OCI-LY7 (cell line): ENCODE measurements at regions not wholly inside any gene's neighbourhood (a gene's known extent, or its start where the extent isn't known, plus 50 kb on each side); places are given as distances from the start of the nearest gene placed in this dataset.

ENCODE experiments used
- BruUV-seq: library from RNA; stranded (reverse); fragments of 400-500 nt; replicated peaks from 2 replicates; lab custom pipeline; 2021; lab: Mats Ljungman, UMichigan
- CTCF ChIA-PET: fragments of 300-600 bp; sonication (Branson Sonifier 250); formaldehyde crosslinking; loops from one replicate; lab custom pipeline; 2022; ENCODE audit warnings: antibody characterized with exemption; ENCODE audit not compliant: unreplicated experiment; lab: Charles Lee
- POLR2A ChIA-PET: fragments of 300-600 bp; sonication (Branson Sonifier 250); formaldehyde crosslinking; loops from one replicate; lab custom pipeline; 2022; ENCODE audit warnings: antibody characterized with exemption; lab: Charles Lee
- DNase-seq: peaks from one replicate; pipeline ENCODE4 v3.0.0-alpha.2; 2015; ENCODE audit warnings: low spot score
- H2AFZ ChIP-seq: fragments of 200-600 bp; sonication (generic), shearing (Covaris generic); 2 replicates; pipeline ENCODE4 v1.6.1; 2014; ENCODE audit warnings: mild to moderate bottlenecking, antibody characterized with exemption, low read length, moderate library complexity
- H3K27ac ChIP-seq: fragments of 200-600 bp; sonication (generic); 2 replicates; pipeline ENCODE4 v1.5.1; 2014; ENCODE audit warnings: mixed run types, low read depth, mild to moderate bottlenecking, moderate library complexity, low read length, inconsistent platforms; ENCODE audit not compliant: poor library complexity, severe bottlenecking
- H3K36me3 ChIP-seq: fragments of 200-600 bp; sonication (generic); 2 replicates; pipeline ENCODE4 v1.6.1; 2014; ENCODE audit warnings: mild to moderate bottlenecking, antibody characterized with exemption, low read length, moderate library complexity, mixed read lengths; ENCODE audit not compliant: insufficient read depth
- H3K4me1 ChIP-seq: fragments of 200-600 bp; sonication (generic); 2 replicates; pipeline ENCODE4 v1.5.1; 2014; ENCODE audit warnings: mild to moderate bottlenecking, low read length; ENCODE audit not compliant: insufficient read depth, poor library complexity, severe bottlenecking
- H3K4me2 ChIP-seq: fragments of 200-600 bp; sonication (generic); 2 replicates; pipeline ENCODE4 v1.6.1; 2014; ENCODE audit warnings: mild to moderate bottlenecking, low read length
- H3K4me3 ChIP-seq: fragments of 200-600 bp; sonication (generic); 2 replicates; pipeline ENCODE4 v1.5.1; 2014; ENCODE audit warnings: mild to moderate bottlenecking, low read depth, low read length; ENCODE audit not compliant: poor library complexity, severe bottlenecking
- H3K79me2 ChIP-seq: fragments of 200-600 bp; sonication (generic); 2 replicates; pipeline ENCODE4 v1.6.1; 2016; ENCODE audit warnings: low read depth, mild to moderate bottlenecking, low read length, moderate library complexity, mixed read lengths; ENCODE audit not compliant: insufficient read depth
- H3K9me2 ChIP-seq: fragments of 200-600 bp; sonication (generic); 2 replicates; pipeline ENCODE4 v1.6.1; 2016; ENCODE audit warnings: mild to moderate bottlenecking, low read length, mixed read lengths; ENCODE audit not compliant: insufficient read depth
- H3K9me3 ChIP-seq: fragments of 200-600 bp; sonication (generic); 2 replicates; pipeline ENCODE4 v1.6.1; 2014; ENCODE audit warnings: mild to moderate bottlenecking, mixed run types, low read length, mixed read lengths
- H4K20me1 ChIP-seq: fragments of 200-600 bp; sonication (generic); 2 replicates; pipeline ENCODE4 v1.6.1; 2014; ENCODE audit warnings: mild to moderate bottlenecking, antibody characterized with exemption, low read length, moderate library complexity, mixed read lengths; ENCODE audit not compliant: insufficient read depth
- EZH2phosphoT487 ChIP-seq: fragments of 200-600 bp; sonication (generic); IDR thresholded peaks from 2 replicates; pipeline ENCODE4 v1.6.1; 2018; ENCODE audit warnings: low read depth, borderline replicate concordance, mild to moderate bottlenecking, mixed run types, antibody characterized with exemption, low read length, moderate library complexity, mixed read lengths
- intact Hi-C: fragments of 100-400 bp; cut with micrococcal nuclease; formaldehyde crosslinking; loops from one replicate; pipeline ENCODE4 v1.10.0; 2022; ENCODE audit not compliant: unreplicated experiment
- TF ChIP-seq, protein P1 (sequence below): fragments of 200-600 bp; sonication (generic); conservative IDR thresholded peaks from 2 replicates; pipeline ENCODE4 v1.5.1; 2014; ENCODE audit warnings: mild to moderate bottlenecking, antibody characterized with exemption, low read length, moderate library complexity, mixed read lengths

DNA sequence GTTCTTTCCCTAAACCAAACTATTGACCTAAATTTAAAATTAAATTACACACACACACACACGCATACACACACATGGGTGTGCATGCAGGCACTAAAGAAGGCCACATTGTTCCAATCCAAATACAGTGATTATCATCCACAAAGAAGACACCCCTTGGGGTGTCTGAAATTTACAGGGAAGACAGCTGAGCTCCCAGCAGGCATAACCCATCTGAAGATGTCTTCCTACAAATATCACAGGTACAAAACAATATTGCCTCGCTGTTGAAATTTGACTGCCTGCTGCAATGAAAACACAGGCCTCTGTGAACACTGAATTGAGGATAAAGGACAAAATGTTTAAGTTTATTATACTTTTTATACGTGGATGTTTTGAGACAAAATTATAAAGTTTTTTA lies 50.2 kb upstream of the SLC7A11 start:
- H3K79me2 ChIP-seq, result no peaks in the 10 kb centered on the region
- H2AFZ ChIP-seq, result no peak overlapping the region
- DNase-seq, result no peak
- no TSS peak for BruUV-seq
- no peaks in the 10 kb centered on the region for H3K36me3 ChIP-seq
- POLR2A ChIA-PET, result interaction anchor here (0.6 to 0.9 kb wide), 4 partner anchors 22 to 1325 kb away, joined by 3 to 4 read pairs (median 3); no protein-coding TSS in a partner anchor
- no peaks in the 10 kb centered on the region for H4K20me1 ChIP-seq
- CTCF ChIA-PET, result no interaction called here
- H3K4me2 ChIP-seq, result no peak overlapping the region
- no peak overlapping the region for H3K27ac ChIP-seq
- H3K4me3 ChIP-seq, result no peak overlapping the region
- intact Hi-C loops, result no loop called here
- H3K9me2 ChIP-seq, result no peaks in the 10 kb centered on the region
- no peaks in the 10 kb centered on the region for H3K4me1 ChIP-seq
- H3K9me3 ChIP-seq, result no peaks in the 10 kb centered on the region
- TF ChIP-seq, protein P1, sequence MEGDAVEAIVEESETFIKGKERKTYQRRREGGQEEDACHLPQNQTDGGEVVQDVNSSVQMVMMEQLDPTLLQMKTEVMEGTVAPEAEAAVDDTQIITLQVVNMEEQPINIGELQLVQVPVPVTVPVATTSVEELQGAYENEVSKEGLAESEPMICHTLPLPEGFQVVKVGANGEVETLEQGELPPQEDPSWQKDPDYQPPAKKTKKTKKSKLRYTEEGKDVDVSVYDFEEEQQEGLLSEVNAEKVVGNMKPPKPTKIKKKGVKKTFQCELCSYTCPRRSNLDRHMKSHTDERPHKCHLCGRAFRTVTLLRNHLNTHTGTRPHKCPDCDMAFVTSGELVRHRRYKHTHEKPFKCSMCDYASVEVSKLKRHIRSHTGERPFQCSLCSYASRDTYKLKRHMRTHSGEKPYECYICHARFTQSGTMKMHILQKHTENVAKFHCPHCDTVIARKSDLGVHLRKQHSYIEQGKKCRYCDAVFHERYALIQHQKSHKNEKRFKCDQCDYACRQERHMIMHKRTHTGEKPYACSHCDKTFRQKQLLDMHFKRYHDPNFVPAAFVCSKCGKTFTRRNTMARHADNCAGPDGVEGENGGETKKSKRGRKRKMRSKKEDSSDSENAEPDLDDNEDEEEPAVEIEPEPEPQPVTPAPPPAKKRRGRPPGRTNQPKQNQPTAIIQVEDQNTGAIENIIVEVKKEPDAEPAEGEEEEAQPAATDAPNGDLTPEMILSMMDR, result no peak
- no peak for TF ChIP-seq EZH2phosphoT487
